HG02610 (cell line): ENCODE measurements at regions not wholly inside any gene's neighbourhood (a gene's known extent, or its start where the extent isn't known, plus 50 kb on each side); places are given as distances from the start of the nearest gene placed in this dataset.

ENCODE experiments used
- ATAC-seq: cut with Tn5 transposase; IDR thresholded peaks from one replicate; pipeline ENCODE4 v1.9.1; 2021; ENCODE audit warnings: mild to moderate bottlenecking, moderate library complexity; ENCODE audit not compliant: unreplicated experiment

DNA sequence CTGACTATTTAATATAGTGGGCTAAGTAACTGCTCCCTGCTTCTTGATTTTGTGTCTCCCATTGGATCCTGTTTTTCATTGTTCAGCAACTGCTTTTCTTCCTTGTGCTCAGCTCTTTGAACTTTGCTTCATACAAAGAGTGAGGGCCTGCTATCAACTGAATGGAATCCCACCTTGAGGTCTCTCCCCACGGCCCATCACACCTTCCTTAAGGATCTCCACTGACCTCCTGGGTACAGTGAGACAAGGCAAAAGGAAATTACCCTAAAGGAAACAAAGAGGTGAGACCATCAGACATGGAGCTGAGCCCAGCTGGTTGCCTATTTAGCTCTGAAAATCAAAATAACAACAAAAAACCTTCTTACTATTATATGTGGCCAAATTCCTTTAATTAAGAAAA, 91.3 kb upstream of the RPL34 start:
- ATAC-seq = no peak

GRCh38 chr4:108527723-108528122, 92.7 kb upstream of the RPL34 start:
- no peak for ATAC-seq

DNA sequence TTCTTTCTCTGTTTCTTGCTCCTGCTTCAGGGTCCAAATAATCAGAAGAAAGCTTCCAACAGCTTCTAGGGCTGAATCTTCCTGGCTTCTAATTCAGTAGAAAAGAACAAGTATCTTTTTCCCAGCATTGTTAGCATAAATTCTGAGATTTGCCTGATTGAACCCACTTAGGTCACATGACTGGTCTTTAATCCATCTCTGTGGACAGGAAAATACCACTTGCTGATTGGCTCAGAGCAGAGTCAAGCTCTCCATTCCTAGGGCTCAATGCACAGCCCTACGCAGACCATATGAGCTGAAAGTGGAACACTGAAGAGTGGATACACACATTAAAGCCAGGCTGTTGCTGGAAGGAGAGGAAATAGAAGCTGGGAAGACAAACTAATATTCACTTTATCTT, 99.6 kb upstream of the RPL34 start:
- ATAC-seq = no peak

GRCh38 chr4:108519911-108520601, 100.3 kb upstream of the RPL34 start:
- ATAC-seq = no peak

GRCh38 chr4:108519208-108519833, 101.1 kb upstream of the RPL34 start:
- ATAC-seq = no peak

DNA sequence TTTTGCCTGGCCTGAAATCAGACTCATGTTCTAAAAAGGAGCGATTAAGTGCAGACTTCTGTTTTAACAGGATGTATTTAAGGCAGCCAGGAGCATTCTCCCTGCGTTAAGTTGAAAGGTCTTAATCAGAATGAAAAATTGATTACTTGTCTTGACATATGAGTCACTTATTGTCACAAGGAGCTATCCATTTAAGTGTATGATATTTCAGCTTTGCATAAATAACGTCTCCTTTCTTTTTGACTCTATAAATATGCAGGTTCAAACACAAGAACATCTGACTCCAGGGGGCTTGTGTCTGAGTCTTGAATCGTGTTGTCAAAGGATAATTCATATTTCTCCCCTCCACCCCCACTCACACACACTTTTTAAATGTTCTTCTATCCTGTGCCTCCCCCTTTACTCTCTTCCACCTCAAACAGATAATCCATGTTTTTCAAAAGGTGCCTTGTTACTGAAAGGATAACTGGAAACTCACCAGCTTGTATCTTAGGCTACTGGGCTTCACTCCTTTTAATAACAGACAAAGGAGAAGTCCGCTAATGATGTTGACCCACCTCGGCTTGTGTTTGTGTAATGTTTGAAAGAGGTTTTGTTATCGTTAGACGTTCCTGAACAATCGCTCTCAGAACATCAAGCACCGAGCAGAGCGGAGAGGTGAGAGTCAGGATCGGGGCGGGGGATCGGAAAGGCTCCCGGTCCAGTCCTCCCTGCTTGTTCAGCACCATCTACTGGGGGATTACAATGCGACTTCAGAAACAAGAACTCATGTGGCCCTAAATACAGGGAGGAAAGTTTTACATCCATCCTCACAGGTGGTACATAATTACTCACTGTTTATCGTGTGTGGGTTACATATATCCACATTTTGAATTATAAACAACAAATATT, 107.5 kb upstream of the RPL34 start:
- no peak for ATAC-seq

DNA sequence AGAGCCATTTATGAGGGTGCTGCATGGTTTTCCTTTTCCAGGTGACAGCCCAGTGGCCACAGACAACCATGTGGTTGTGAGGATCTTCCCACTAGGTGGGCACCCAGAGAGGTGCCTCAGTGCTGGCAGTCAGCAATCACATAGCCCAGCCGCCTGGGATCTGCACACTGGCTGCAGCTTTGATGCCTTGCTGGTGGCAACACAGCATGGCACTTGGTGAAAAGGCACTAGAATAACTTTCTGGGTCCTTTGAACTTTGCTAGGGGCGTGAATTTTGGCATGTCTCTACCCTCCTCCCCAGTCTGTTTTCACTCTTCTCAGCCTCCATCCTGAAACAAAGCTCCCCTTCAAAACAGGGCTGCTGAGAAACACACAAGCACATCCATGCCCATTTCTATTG, 108.8 kb upstream of the RPL34 start:
- no peak for ATAC-seq

- ATAC-seq = no peak
These were observed 118.0 kb upstream of the RPL34 start for GRCh38 chr4:108502356-108502755.

GRCh38 chr4:108498925-108499324, 121.5 kb upstream of the RPL34 start:
- no peak for ATAC-seq

GRCh38 chr4:108493596-108493931, 126.8 kb upstream of the RPL34 start:
- no peak for ATAC-seq

- no peak for ATAC-seq
These were observed 127.4 kb upstream of the RPL34 start for GRCh38 chr4:108492816-108493595.

DNA sequence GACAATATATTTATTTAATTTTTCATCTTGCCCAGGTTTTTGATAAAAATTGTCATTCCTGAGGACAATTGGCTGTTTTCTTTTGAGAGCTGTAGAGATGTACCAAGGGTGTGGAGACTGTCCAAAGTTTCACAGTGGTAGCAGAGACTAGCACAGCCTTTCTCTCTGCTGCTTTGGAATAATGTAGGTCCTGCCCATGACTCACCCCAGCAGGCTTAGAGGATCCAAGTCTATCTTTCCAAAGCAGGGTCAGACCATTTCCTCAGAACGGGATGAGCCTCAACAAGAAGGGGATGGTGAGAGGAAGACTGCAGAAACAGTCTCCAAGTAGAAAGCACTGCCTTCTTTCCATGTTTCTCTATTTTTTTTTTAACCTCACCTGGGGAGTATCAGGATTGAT, 131.5 kb upstream of the RPL34 start:
- ATAC-seq = no peak

- ATAC-seq = no peak
These were observed 134.3 kb upstream of the RPL34 start for GRCh38 chr4:108486046-108486445.

DNA sequence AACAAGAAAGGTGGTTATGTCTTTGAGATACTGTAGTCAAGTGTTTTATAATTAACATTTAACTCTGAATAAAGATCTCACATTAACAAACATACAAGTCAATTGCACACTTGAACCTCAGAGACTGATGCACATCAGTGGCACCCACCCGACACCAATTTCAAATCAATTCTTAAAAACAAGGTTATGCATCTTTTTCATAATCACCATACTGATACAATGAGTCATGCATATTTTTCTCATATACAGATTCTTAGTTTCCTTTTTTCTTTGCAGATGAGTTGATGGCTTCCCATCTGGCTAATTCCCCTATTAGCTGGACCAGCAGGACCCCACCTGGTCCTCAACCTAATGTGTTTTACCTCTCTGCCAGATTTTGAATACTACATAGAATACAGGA, 136.2 kb upstream of the RPL34 start:
- ATAC-seq = no peak

DNA sequence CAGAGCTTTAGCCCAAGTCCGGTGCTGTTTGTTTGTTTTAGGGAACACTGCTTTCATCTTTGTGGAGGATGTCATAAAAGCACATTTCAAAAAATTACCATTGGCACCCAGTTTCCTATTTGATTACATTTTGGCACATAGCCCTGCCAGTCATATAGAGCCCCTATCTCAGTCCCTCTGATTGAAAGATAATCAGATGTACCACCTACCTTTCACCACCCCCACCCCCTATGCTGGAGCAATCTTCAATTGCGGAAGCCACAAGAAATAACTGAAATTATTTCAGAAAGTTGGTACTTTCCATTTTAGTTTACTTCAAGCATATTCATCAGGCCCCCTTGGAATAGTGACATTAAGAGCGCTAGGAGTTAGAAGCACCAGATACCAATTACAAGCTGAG, 136.7 kb upstream of the RPL34 start:
- ATAC-seq = no peak

DNA sequence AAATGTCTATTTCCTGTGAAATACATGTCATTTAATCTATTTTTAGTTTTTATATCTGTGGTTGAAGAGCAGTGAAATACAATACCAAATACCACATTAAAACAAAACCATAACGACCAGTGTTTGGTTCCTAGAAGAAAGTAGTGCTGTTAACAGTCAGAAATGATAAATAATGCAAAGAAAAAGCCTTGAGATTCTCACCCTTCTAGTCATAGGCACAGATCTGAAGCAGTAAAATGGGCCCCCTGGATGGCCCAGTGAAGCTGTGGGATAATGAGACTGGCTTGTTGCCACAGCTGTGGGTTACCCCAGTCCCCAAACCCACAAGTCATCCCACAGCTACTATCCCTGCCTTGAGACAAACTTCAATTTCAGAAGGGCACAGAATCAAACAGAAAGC, 137.3 kb upstream of the RPL34 start:
- no peak for ATAC-seq

GRCh38 chr4:108480881-108481280, 139.5 kb upstream of the RPL34 start:
- no peak for ATAC-seq

- ATAC-seq = no peak
These were observed 142.8 kb upstream of the RPL34 start for GRCh38 chr4:108477527-108478108.

DNA sequence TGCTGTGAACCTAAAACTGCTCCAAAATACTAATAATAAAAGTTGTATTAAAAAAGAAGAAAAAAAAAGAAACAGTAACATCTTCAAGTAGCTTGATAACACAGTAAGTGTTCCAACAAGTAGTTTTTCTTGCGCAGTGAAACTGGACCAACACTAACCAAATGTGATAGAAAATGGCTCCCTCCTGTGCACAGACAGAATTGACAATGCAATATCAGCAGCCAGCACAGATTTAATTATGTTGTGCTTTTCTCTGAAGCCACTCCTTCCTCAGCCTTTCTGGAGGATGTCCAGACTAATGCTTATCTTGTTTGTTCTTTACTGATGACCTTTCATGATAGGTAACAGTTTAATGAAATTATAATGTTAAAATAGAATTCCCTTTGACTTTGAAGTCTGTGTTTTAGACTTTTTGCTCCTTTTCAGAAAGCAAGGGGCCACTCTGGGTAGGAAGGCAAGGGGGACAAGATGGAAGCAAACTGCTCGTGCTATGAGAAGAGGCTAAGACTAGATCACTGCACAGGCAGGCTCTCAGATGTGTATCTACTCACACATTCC, 147.1 kb upstream of the RPL34 start:
- ATAC-seq = no peak
